Endodermal cell (in vitro differentiated cells): ENCODE measurements at regions not wholly inside any gene's neighbourhood (a gene's known extent, or its start where the extent isn't known, plus 50 kb on each side); places are given as distances from the start of the nearest gene placed in this dataset.

ENCODE experiments used
- DNase-seq: peaks from one replicate; pipeline ENCODE4 v3.0.0-alpha.2; 2017
- H3K27ac ChIP-seq: 2 replicates; pipeline ENCODE4 v1.5.1; 2013; ENCODE audit warnings: mild to moderate bottlenecking, low read depth, low read length, moderate library complexity
- H3K27me3 ChIP-seq: 2 replicates; pipeline ENCODE4 v1.6.1; 2013; ENCODE audit warnings: mild to moderate bottlenecking, low read length, moderate library complexity; ENCODE audit not compliant: insufficient read depth, control insufficient read depth, poor library complexity, severe bottlenecking
- H3K36me3 ChIP-seq: 2 replicates; pipeline ENCODE4 v1.7.0; 2013; ENCODE audit warnings: mild to moderate bottlenecking, low read length, moderate library complexity; ENCODE audit not compliant: control insufficient read depth, insufficient read depth
- H3K4me1 ChIP-seq: one replicate; pipeline ENCODE4 v1.7.0; 2013; ENCODE audit warnings: low read length; ENCODE audit not compliant: control insufficient read depth, insufficient read depth
- H3K4me3 ChIP-seq: 2 replicates; pipeline ENCODE4 v1.5.1; 2013; ENCODE audit warnings: mild to moderate bottlenecking, low read length, moderate library complexity
- H3K9ac ChIP-seq: 2 replicates; pipeline ENCODE4 v1.6.1; 2013; ENCODE audit warnings: mild to moderate bottlenecking, low read length, moderate library complexity; ENCODE audit not compliant: poor library complexity, severe bottlenecking; ENCODE audit errors: extremely low read depth
- H3K9me3 ChIP-seq: 2 replicates; pipeline ENCODE4 v1.6.1; 2013; ENCODE audit warnings: mild to moderate bottlenecking, low read length, moderate library complexity; ENCODE audit not compliant: control insufficient read depth
- H3K27ac Mint-ChIP-seq: 2 replicates; pipeline ENCODE4 v1.8.0; 2020; ENCODE audit warnings: mixed read lengths
- H3K27me3 Mint-ChIP-seq: 2 replicates; pipeline ENCODE4 v1.8.0; 2021; ENCODE audit warnings: mild to moderate bottlenecking, mixed read lengths; ENCODE audit not compliant: insufficient read depth
- H3K36me3 Mint-ChIP-seq: 2 replicates; pipeline ENCODE4 v1.8.0; 2020; ENCODE audit warnings: low read depth, mixed read lengths
- H3K4me1 Mint-ChIP-seq: 2 replicates; pipeline ENCODE4 v1.8.0; 2020; ENCODE audit warnings: mixed read lengths
- H3K4me3 Mint-ChIP-seq: 2 replicates; pipeline ENCODE4 v1.8.0; 2020; ENCODE audit warnings: mild to moderate bottlenecking, moderate library complexity, mixed read lengths
- H3K9me3 Mint-ChIP-seq: 2 replicates; pipeline ENCODE4 v1.8.0; 2020; ENCODE audit warnings: mild to moderate bottlenecking, mixed read lengths
- CTCF ChIP-seq: fragments of 200-600 bp; sonication (generic); conservative IDR thresholded peaks from 2 replicates; pipeline ENCODE4 v1.5.0; 2021; ENCODE audit warnings: antibody characterized with exemption, mild to moderate bottlenecking
- WGBS, 2 experiments: methylation state at CpG; one replicate each; pipeline versions ENCODE4 v1.1.5 to v1.1.7; 2013; ENCODE audit warnings: missing lambda C conversion rate in 2 of 2, mixed read lengths in 1 of 2; ENCODE audit not compliant: insufficient coverage in 1 of 2, insufficient read length in 1 of 2; 5-methylcytosine and 5-hydroxymethylcytosine counted together

- H3K36me3 ChIP-seq = no peaks in the 10 kb centered on the region
- Mint-ChIP-seq H3K4me3 (no peak overlapping the region), H3K9me3 (peaks cover 2% of the 10 kb centered on the region), H3K4me1 (no peaks in the 10 kb centered on the region), H3K27ac (no peak overlapping the region), H3K36me3 (no peaks in the 10 kb centered on the region), H3K27me3 (no peaks in the 10 kb centered on the region)
- no peak for DNase-seq
- WGBS, 2 experiments = 80 to 83% methylated on average over 1 to 3 of the region's 3 CpGs
- TF ChIP-seq CTCF = no peak
- no peak overlapping the region for H3K27ac ChIP-seq
- H3K9ac ChIP-seq = no peak overlapping the region
- H3K4me3 ChIP-seq = no peak overlapping the region
- no peaks in the 10 kb centered on the region for H3K27me3 ChIP-seq
- H3K9me3 ChIP-seq = no peaks in the 10 kb centered on the region
- no peaks in the 10 kb centered on the region for H3K4me1 ChIP-seq
Measured at GRCh38 chr9:2928411-2928810, 84.5 kb upstream of the PUM3 start.

GRCh38 chr9:2925016-2925415, 81.1 kb upstream of the PUM3 start:
- H3K27ac ChIP-seq = no peak overlapping the region
- H3K9ac ChIP-seq = no peak overlapping the region
- H3K4me1 ChIP-seq = no peaks in the 10 kb centered on the region
- H3K27me3 ChIP-seq = no peaks in the 10 kb centered on the region
- no peak overlapping the region for H3K4me3 Mint-ChIP-seq
- H3K9me3 ChIP-seq = no peaks in the 10 kb centered on the region
- no peak for TF ChIP-seq CTCF
- no peak overlapping the region for H3K27ac Mint-ChIP-seq
- H3K4me1 Mint-ChIP-seq = no peaks in the 10 kb centered on the region
- 87 to 90% methylated on average over 5 of the region's 5 CpGs for WGBS, 2 experiments
- no peak for DNase-seq
- no peaks in the 10 kb centered on the region for H3K27me3 Mint-ChIP-seq
- H3K36me3 Mint-ChIP-seq = no peaks in the 10 kb centered on the region
- peaks cover 2% of the 10 kb centered on the region for H3K9me3 Mint-ChIP-seq
- H3K4me3 ChIP-seq = no peak overlapping the region
- no peaks in the 10 kb centered on the region for H3K36me3 ChIP-seq

- H3K27ac ChIP-seq = no peak overlapping the region
- no peaks in the 10 kb centered on the region for H3K36me3 ChIP-seq
- Mint-ChIP-seq H3K4me3 (no peak overlapping the region), H3K27ac (no peak overlapping the region), H3K4me1 (no peaks in the 10 kb centered on the region), H3K27me3 (no peaks in the 10 kb centered on the region), H3K36me3 (no peaks in the 10 kb centered on the region), H3K9me3 (peaks cover 2% of the 10 kb centered on the region)
- H3K4me3 ChIP-seq = no peak overlapping the region
- no peak for TF ChIP-seq CTCF
- WGBS, 2 experiments = 87 to 100% methylated on average over 3 of the region's 3 CpGs
- no peaks in the 10 kb centered on the region for H3K4me1 ChIP-seq
- H3K9me3 ChIP-seq = no peaks in the 10 kb centered on the region
- H3K9ac ChIP-seq = no peak overlapping the region
- no peaks in the 10 kb centered on the region for H3K27me3 ChIP-seq
- no peak for DNase-seq
Measured at GRCh38 chr9:2924380-2924768, 80.5 kb upstream of the PUM3 start.
